ENCODE measurements at regions not wholly inside any gene's neighbourhood (a gene's known extent, or its start where the extent isn't known, plus 50 kb on each side); places are given as distances from the start of the nearest gene placed in this dataset.
A peak's percentile ranks its signal among the peaks of the same experiment; 100 is the strongest.

- no peak for DNase-seq
- Histone ChIP-seq H3K4me3 (no peak overlapping the region), H3K9me3 (no peaks in the 10 kb centered on the region), H3K27ac (no peak overlapping the region), H3K4me1 (peaks cover 0 to 10% (median 4%) of the 10 kb centered on the region in 4 donors), H3K36me3 (no peaks in the 10 kb centered on the region), H3K27me3 (no peaks in the 10 kb centered on the region)
- intact Hi-C loops (cut with DNase I; ENCODE audit: low total_unique reads): loop anchor here (10.0 kb wide), 1 partner anchor 591 kb away; no protein-coding TSS in a partner anchor
- TF ChIP-seq CTCF (IDR thresholded peaks at IDR 0.05): no peak
These were observed 185.9 kb upstream of the ZBED5 start for GRCh38 chr11:11043721-11044120.

GRCh38 chr11:11039208-11039965 is 181.5 kb upstream of the ZBED5 start:
- intact Hi-C loops (cut with DNase I; ENCODE audit: low total_unique reads): loop anchor here (5.0 kb wide), 1 partner anchor 228 kb away; no protein-coding TSS in a partner anchor
- H3K9me3 ChIP-seq: no peaks in the 10 kb centered on the region
- no peak overlapping the region for H3K4me3 ChIP-seq
- H3K27me3 ChIP-seq: no peaks in the 10 kb centered on the region
- peak overlapping the region; percentile 70 to 76 for H3K27ac ChIP-seq
- no peak for DNase-seq
- no peaks in the 10 kb centered on the region for H3K36me3 ChIP-seq
- no peak for TF ChIP-seq CTCF (IDR thresholded peaks at IDR 0.05)
- H3K4me1 ChIP-seq: peaks cover 0 to 29% (median 12%) of the 10 kb centered on the region in 4 donors

- H3K27ac ChIP-seq: peak overlapping the region; percentile 70 to 76
- intact Hi-C loops (cut with DNase I; ENCODE audit: low total_unique reads): loop anchor here (5.0 kb wide), 1 partner anchor 229 kb away; no protein-coding TSS in a partner anchor
These were observed 180.9 kb upstream of the ZBED5 start for GRCh38 chr11:11038782-11039181.

GRCh38 chr11:11038352-11038751 is 180.5 kb upstream of the ZBED5 start:
- H3K4me3 ChIP-seq: no peak overlapping the region
- intact Hi-C loops (cut with DNase I; ENCODE audit: low total_unique reads): loop anchor here (5.0 kb wide), 1 partner anchor 229 kb away; no protein-coding TSS in a partner anchor
- peak in 1 of 2 donors; percentile 72 for DNase-seq
- H3K36me3 ChIP-seq: no peaks in the 10 kb centered on the region
- no peaks in the 10 kb centered on the region for H3K9me3 ChIP-seq
- no peaks in the 10 kb centered on the region for H3K27me3 ChIP-seq
- H3K4me1 ChIP-seq: peaks cover 0 to 29% (median 12%) of the 10 kb centered on the region in 4 donors
- H3K27ac ChIP-seq: peak overlapping the region; percentile 70 to 76
- TF ChIP-seq CTCF (IDR thresholded peaks at IDR 0.05): no peak

More at GRCh38 chr11:11038782-11039181, 180.9 kb upstream of the ZBED5 start:
- no peak for TF ChIP-seq CTCF (IDR thresholded peaks at IDR 0.05)
- H3K9me3 ChIP-seq: no peaks in the 10 kb centered on the region
- peaks cover 0 to 29% (median 12%) of the 10 kb centered on the region in 4 donors for H3K4me1 ChIP-seq
- no peak for DNase-seq
- H3K4me3 ChIP-seq: no peak overlapping the region
- H3K36me3 ChIP-seq: no peaks in the 10 kb centered on the region
- H3K27me3 ChIP-seq: no peaks in the 10 kb centered on the region

- H3K4me1 ChIP-seq: peaks cover 0 to 29% (median 12%) of the 10 kb centered on the region in 4 donors
- DNase-seq: no peak
- H3K4me3 ChIP-seq: no peak overlapping the region
- no peaks in the 10 kb centered on the region for H3K36me3 ChIP-seq
- TF ChIP-seq CTCF (IDR thresholded peaks at IDR 0.05): peak; percentile 74 to 79
- H3K27ac ChIP-seq: peak overlapping the region; percentile 70 to 76
- no peaks in the 10 kb centered on the region for H3K9me3 ChIP-seq
- no peaks in the 10 kb centered on the region for H3K27me3 ChIP-seq
- intact Hi-C loops (cut with DNase I; ENCODE audit: low total_unique reads): loop anchor here (5.0 kb wide), 1 partner anchor 230 kb away; no protein-coding TSS in a partner anchor
These were observed 179.2 kb upstream of the ZBED5 start for GRCh38 chr11:11036848-11037732.

Data from tibial artery (tissue), 4 donors.